ENCODE measurements at regions not wholly inside any gene's neighbourhood (a gene's known extent, or its start where the extent isn't known, plus 50 kb on each side); places are given as distances from the start of the nearest gene placed in this dataset.

- Histone ChIP-seq H3K4me1 (ENCODE audit: control insufficient read depth in 2 of 2, insufficient read depth in 2 of 2, low read length in 2 of 2) (no peaks in the 10 kb centered on the region), H3K4me3 (ENCODE audit: low read length) (no peak overlapping the region), H3K27ac (ENCODE audit: low read depth, low read length) (no peak overlapping the region), H3K27me3 (ENCODE audit: control insufficient read depth in 2 of 2, insufficient read depth in 2 of 2, low read length in 2 of 2) (no peaks in the 10 kb centered on the region), H3K9me3 (ENCODE audit: control insufficient read depth in 2 of 3, low read length in 3 of 3) (no peaks in the 10 kb centered on the region), H3K36me3 (ENCODE audit: control insufficient read depth in 2 of 3, insufficient read depth in 3 of 3, low read length in 3 of 3) (no peaks in the 10 kb centered on the region)
- Mint-ChIP-seq H3K27ac (no peak overlapping the region), H3K9me3 (peaks cover 0 to 6% (median 0%) of the 10 kb centered on the region in 11 donors), H3K27me3 (no peaks in the 10 kb centered on the region), H3K36me3 (no peaks in the 10 kb centered on the region), H3K4me1 (peaks cover 0 to 4% (median 0%) of the 10 kb centered on the region in 7 donors), H3K4me3 (no peak overlapping the region)
- POLR2A ChIA-PET = no interaction called here
- DNase-seq = no peak
- ATAC-seq = no peak
- CTCF ChIA-PET = no interaction called here
- intact Hi-C loops (cut with micrococcal nuclease) = loop anchor here in 1 of 2 donors (10.0 kb wide), 1 partner anchor 251 kb away; no protein-coding TSS in a partner anchor
Observed at GRCh38 chr6:95686272-95686671, 108.9 kb downstream of the MANEA start.

DNA sequence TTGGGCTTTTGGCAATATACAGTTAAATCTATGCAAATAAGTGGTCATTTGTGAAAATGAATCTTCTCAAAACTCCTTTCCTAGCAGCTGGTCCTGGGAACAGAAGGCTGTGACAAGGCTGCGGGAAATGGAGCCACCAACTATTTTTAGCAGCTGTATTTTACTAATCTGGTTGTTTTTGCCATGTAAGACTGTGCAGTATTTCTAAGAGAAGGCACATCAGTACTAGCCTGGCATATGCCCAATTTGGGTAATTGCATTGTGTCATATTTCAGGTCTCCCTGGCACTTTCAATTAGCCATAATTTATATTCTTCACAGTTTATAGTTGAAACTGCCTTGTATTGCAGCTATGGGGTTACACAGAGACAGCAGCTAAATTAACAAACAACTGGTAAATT lies 109.6 kb downstream of the MANEA start:
- no peaks in the 10 kb centered on the region for H3K9me3 ChIP-seq (ENCODE audit: control insufficient read depth in 2 of 3, low read length in 3 of 3)
- Mint-ChIP-seq H3K4me1 (peaks cover 0 to 4% (median 0%) of the 10 kb centered on the region in 7 donors), H3K27ac (no peak overlapping the region), H3K4me3 (no peak overlapping the region), H3K27me3 (no peaks in the 10 kb centered on the region), H3K36me3 (no peaks in the 10 kb centered on the region), H3K9me3 (peaks cover 0 to 7% (median 0%) of the 10 kb centered on the region in 11 donors)
- POLR2A ChIA-PET = no interaction called here
- H3K36me3 ChIP-seq (ENCODE audit: control insufficient read depth in 2 of 3, insufficient read depth in 3 of 3, low read length in 3 of 3) = no peaks in the 10 kb centered on the region
- DNase-seq (no peak), ATAC-seq (no peak)
- no peaks in the 10 kb centered on the region for H3K27me3 ChIP-seq (ENCODE audit: control insufficient read depth in 2 of 2, insufficient read depth in 2 of 2, low read length in 2 of 2)
- intact Hi-C loops (cut with micrococcal nuclease) = loop anchor here in 1 of 2 donors (10.0 kb wide), 1 partner anchor 252 kb away; no protein-coding TSS in a partner anchor
- H3K27ac ChIP-seq (ENCODE audit: low read depth, low read length) = no peak overlapping the region
- CTCF ChIA-PET = no interaction called here
- no peak overlapping the region for H3K4me3 ChIP-seq (ENCODE audit: low read length)
- H3K4me1 ChIP-seq (ENCODE audit: control insufficient read depth in 2 of 2, insufficient read depth in 2 of 2, low read length in 2 of 2) = no peaks in the 10 kb centered on the region

DNA sequence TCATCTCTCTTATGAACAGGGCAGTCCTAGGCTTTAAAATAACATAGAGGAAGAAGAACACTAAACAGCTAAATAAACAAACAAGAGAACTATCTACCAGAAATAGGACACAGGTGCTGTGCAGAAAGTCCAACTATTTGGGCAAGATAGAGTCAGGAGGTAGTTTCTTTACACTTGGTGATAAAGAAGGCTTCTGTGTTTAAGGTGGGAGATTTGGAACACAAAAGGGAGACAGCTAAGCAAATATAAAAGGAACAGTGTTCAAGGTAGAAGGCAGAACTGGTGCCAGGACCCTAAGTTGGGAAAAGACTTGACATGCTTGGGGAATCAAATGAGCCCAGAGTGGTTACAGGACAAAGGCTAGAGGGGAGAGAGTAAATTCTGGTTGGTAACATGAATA lies 110.5 kb downstream of the MANEA start:
- H3K27ac ChIP-seq (ENCODE audit: low read depth, low read length) = no peak overlapping the region
- peaks cover 0 to 4% (median 0%) of the 10 kb centered on the region in 7 donors for H3K4me1 Mint-ChIP-seq
- intact Hi-C loops (cut with micrococcal nuclease) = loop anchor here in 1 of 2 donors (10.0 kb wide), 1 partner anchor 253 kb away; no protein-coding TSS in a partner anchor
- H3K4me3 Mint-ChIP-seq = no peak overlapping the region
- ChIA-PET CTCF (no interaction called here), POLR2A (no interaction called here)
- ATAC-seq = no peak
- no peaks in the 10 kb centered on the region for H3K27me3 ChIP-seq (ENCODE audit: control insufficient read depth in 2 of 2, insufficient read depth in 2 of 2, low read length in 2 of 2)
- H3K4me3 ChIP-seq (ENCODE audit: low read length) = no peak overlapping the region
- H3K9me3 ChIP-seq (ENCODE audit: control insufficient read depth in 2 of 3, low read length in 3 of 3) = no peaks in the 10 kb centered on the region
- no peaks in the 10 kb centered on the region for H3K4me1 ChIP-seq (ENCODE audit: control insufficient read depth in 2 of 2, insufficient read depth in 2 of 2, low read length in 2 of 2)
- H3K36me3 Mint-ChIP-seq = no peaks in the 10 kb centered on the region
- DNase-seq = no peak
- no peaks in the 10 kb centered on the region for H3K36me3 ChIP-seq (ENCODE audit: control insufficient read depth in 2 of 3, insufficient read depth in 3 of 3, low read length in 3 of 3)
- peaks cover 0 to 7% (median 0%) of the 10 kb centered on the region in 11 donors for H3K9me3 Mint-ChIP-seq
- no peak overlapping the region for H3K27ac Mint-ChIP-seq
- no peaks in the 10 kb centered on the region for H3K27me3 Mint-ChIP-seq

- Histone ChIP-seq H3K36me3 (ENCODE audit: control insufficient read depth in 2 of 3, insufficient read depth in 3 of 3, low read length in 3 of 3) (no peaks in the 10 kb centered on the region), H3K27me3 (ENCODE audit: control insufficient read depth in 2 of 2, insufficient read depth in 2 of 2, low read length in 2 of 2) (no peaks in the 10 kb centered on the region), H3K9me3 (ENCODE audit: control insufficient read depth in 2 of 3, low read length in 3 of 3) (no peaks in the 10 kb centered on the region), H3K4me1 (ENCODE audit: control insufficient read depth in 2 of 2, insufficient read depth in 2 of 2, low read length in 2 of 2) (no peaks in the 10 kb centered on the region), H3K4me3 (ENCODE audit: low read length) (no peak overlapping the region), H3K27ac (ENCODE audit: low read depth, low read length) (no peak overlapping the region)
- Mint-ChIP-seq H3K9me3 (peaks cover 0 to 7% (median 0%) of the 10 kb centered on the region in 11 donors), H3K27me3 (no peaks in the 10 kb centered on the region), H3K4me1 (peaks cover 0 to 4% (median 0%) of the 10 kb centered on the region in 7 donors), H3K4me3 (peak overlapping the region in 1 of 10 donors; percentile 8), H3K27ac (no peak overlapping the region), H3K36me3 (no peaks in the 10 kb centered on the region)
- DNase-seq (no peak), ATAC-seq (no peak)
- ChIA-PET POLR2A (no interaction called here), CTCF (no interaction called here)
- intact Hi-C loops (cut with micrococcal nuclease) = no loop called here
Observed at GRCh38 chr6:95690328-95690727, 113.0 kb downstream of the MANEA start.

DNA sequence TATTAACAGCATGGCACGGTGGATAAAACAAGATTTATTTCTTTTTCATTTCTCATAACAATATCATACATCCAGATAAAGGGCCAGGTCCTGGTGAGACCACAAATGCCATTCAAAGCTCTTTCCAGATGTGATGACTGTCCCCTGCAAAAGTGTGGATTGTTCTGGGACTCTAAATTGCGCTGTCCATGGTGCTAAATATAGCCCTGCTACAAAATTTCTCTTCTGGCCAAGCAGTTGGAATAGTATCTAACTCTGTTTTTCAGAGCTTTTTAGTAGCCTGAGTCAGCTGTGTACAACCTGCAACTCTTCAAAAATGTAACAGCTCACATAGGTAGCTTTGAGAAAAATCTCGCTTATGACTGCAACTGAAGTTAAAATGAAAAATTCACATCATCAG lies 115.8 kb downstream of the MANEA start:
- H3K27me3 Mint-ChIP-seq = peaks cover 0 to 5% (median 0%) of the 10 kb centered on the region in 5 donors
- no peak overlapping the region for H3K27ac Mint-ChIP-seq
- H3K27me3 ChIP-seq (ENCODE audit: control insufficient read depth in 2 of 2, insufficient read depth in 2 of 2, low read length in 2 of 2) = no peaks in the 10 kb centered on the region
- H3K4me3 Mint-ChIP-seq = no peak overlapping the region
- H3K4me1 Mint-ChIP-seq = peaks cover 0 to 4% (median 0%) of the 10 kb centered on the region in 7 donors
- no peaks in the 10 kb centered on the region for H3K9me3 ChIP-seq (ENCODE audit: control insufficient read depth in 2 of 3, low read length in 3 of 3)
- H3K9me3 Mint-ChIP-seq = peaks cover 0 to 7% (median 0%) of the 10 kb centered on the region in 11 donors
- no peaks in the 10 kb centered on the region for H3K36me3 ChIP-seq (ENCODE audit: control insufficient read depth in 2 of 3, insufficient read depth in 3 of 3, low read length in 3 of 3)
- no peaks in the 10 kb centered on the region for H3K36me3 Mint-ChIP-seq
- no peak overlapping the region for H3K27ac ChIP-seq (ENCODE audit: low read depth, low read length)
- intact Hi-C loops (cut with micrococcal nuclease) = no loop called here
- no peaks in the 10 kb centered on the region for H3K4me1 ChIP-seq (ENCODE audit: control insufficient read depth in 2 of 2, insufficient read depth in 2 of 2, low read length in 2 of 2)
- POLR2A ChIA-PET = no interaction called here
- CTCF ChIA-PET = no interaction called here
- DNase-seq (no peak), ATAC-seq (no peak)
- no peak overlapping the region for H3K4me3 ChIP-seq (ENCODE audit: low read length)

- H3K36me3 Mint-ChIP-seq = no peaks in the 10 kb centered on the region
- no peak overlapping the region for H3K27ac ChIP-seq (ENCODE audit: low read depth, low read length)
- POLR2A ChIA-PET = no interaction called here
- H3K9me3 Mint-ChIP-seq = peaks cover 0 to 2% (median 0%) of the 10 kb centered on the region in 11 donors
- DNase-seq (no peak), ATAC-seq (no peak)
- H3K4me3 Mint-ChIP-seq = no peak overlapping the region
- no peaks in the 10 kb centered on the region for H3K9me3 ChIP-seq (ENCODE audit: control insufficient read depth in 2 of 3, low read length in 3 of 3)
- peaks cover 0 to 15% (median 4%) of the 10 kb centered on the region in 5 donors for H3K27me3 Mint-ChIP-seq
- CTCF ChIA-PET = no interaction called here
- no peak overlapping the region for H3K4me3 ChIP-seq (ENCODE audit: low read length)
- intact Hi-C loops (cut with micrococcal nuclease) = no loop called here
- no peak overlapping the region for H3K27ac Mint-ChIP-seq
- H3K27me3 ChIP-seq (ENCODE audit: control insufficient read depth in 2 of 2, insufficient read depth in 2 of 2, low read length in 2 of 2) = no peaks in the 10 kb centered on the region
- H3K36me3 ChIP-seq (ENCODE audit: control insufficient read depth in 2 of 3, insufficient read depth in 3 of 3, low read length in 3 of 3) = no peaks in the 10 kb centered on the region
- no peaks in the 10 kb centered on the region for H3K4me1 ChIP-seq (ENCODE audit: control insufficient read depth in 2 of 2, insufficient read depth in 2 of 2, low read length in 2 of 2)
- H3K4me1 Mint-ChIP-seq = no peaks in the 10 kb centered on the region
Observed at GRCh38 chr6:95698271-95698670, 120.9 kb downstream of the MANEA start.

DNA sequence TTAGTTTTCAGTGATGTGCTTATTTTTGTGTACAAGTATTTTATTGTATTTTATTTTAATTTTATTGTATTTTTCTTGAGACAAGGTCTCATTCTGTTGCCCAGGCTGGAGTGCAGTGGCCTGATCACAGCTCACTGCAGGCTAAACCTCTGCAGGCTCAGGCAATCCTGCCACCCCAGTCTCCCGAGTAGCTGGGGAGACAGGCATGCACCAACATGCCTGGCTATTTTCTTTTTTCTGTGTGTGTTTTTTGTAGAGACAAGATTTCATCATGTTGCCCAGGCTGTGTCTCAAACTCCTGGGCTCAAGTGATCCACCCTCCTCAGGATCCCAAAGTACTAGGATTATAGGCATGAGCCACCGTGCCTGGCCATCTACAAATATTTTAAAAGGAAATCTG lies 146.3 kb downstream of the MANEA start:
- intact Hi-C loops (cut with micrococcal nuclease) = no loop called here
- Histone ChIP-seq H3K36me3 (ENCODE audit: control insufficient read depth in 2 of 3, insufficient read depth in 3 of 3, low read length in 3 of 3) (no peaks in the 10 kb centered on the region), H3K4me3 (ENCODE audit: low read length) (no peak overlapping the region), H3K27ac (ENCODE audit: low read depth, low read length) (no peak overlapping the region), H3K9me3 (ENCODE audit: control insufficient read depth in 2 of 3, low read length in 3 of 3) (no peaks in the 10 kb centered on the region), H3K4me1 (ENCODE audit: control insufficient read depth in 2 of 2, insufficient read depth in 2 of 2, low read length in 2 of 2) (no peaks in the 10 kb centered on the region), H3K27me3 (ENCODE audit: control insufficient read depth in 2 of 2, insufficient read depth in 2 of 2, low read length in 2 of 2) (no peaks in the 10 kb centered on the region)
- Mint-ChIP-seq H3K4me1 (no peaks in the 10 kb centered on the region), H3K27ac (no peak overlapping the region), H3K27me3 (no peaks in the 10 kb centered on the region), H3K4me3 (no peak overlapping the region), H3K36me3 (peaks cover 0 to 4% (median 0%) of the 10 kb centered on the region in 5 donors), H3K9me3 (peaks cover 0 to 24% (median 8%) of the 10 kb centered on the region in 11 donors)
- ATAC-seq (no peak), DNase-seq (no peak)
- ChIA-PET POLR2A (no interaction called here), CTCF (no interaction called here)

Data from naive thymus-derived CD4-positive, alpha-beta T cell (primary cell).